SKM-1 treated with dmso at 0.1 percent for 144 hours (cell line): ENCODE measurements at regions not wholly inside any gene's neighbourhood (a gene's known extent, or its start where the extent isn't known, plus 50 kb on each side); places are given as distances from the start of the nearest gene placed in this dataset.

Experiments
- DNase-seq: peaks from one replicate; lab custom pipeline; 2025; ENCODE audit not compliant: unreplicated experiment; lab: John Stamatoyannopoulos, UW

DNA sequence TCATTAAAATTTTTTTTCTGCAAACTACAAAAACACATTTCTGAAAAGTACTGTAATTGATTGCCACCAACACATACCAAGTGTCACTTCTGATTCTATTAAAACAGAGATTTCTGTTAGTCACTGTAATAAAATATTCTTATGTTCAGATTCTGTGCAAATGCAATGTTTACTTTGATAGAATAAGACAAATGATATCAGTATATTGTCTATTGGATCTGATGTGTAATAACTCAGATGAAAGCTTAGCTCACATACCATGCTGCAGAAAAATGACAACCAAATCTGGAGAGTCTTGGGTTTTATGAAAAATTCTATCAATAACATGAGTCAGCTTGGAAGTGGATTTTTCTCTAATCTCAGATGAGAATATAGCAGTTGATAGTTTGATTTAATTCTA lies 963.8 kb upstream of the B3GALT2 start:
- no peak for DNase-seq

DNA sequence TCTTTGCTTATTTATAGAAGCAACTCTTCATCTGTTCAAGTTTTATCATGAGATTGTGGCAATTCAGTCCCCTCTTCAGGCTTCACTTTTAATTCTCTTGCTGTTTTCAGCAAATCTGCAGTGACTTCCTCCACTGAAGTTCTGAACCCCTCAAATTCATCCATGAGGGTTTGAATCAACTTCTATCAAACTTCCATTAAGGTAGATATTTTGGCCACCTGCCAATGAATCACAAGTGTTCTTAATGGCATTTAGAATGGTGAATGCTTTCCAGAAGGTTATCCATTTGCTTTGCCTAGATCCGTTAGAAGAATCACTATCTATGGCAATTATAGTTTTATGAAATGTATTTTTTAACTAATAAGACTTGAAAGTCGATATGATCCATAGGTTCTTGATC lies 946.7 kb upstream of the B3GALT2 start:
- no peak for DNase-seq

DNA sequence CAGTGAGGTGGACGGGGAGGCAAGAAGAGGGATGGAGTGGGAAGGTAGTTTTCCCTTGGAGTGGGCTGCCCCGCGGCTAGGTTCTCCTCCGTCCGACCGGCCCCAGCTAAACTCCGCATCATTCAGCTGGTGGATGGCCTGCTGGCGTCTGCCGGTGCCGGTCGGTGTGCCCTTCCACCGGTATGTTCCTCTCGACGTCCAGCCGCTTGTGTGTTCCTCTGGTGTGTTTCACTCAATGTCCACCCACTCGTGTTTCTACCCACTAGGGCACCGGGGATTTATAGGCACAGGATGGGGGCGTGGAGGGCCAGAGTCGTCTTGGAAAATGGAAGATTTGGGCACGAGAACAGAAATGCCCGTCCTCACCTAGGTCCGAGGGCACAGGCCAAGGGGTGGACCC lies 931.7 kb upstream of the B3GALT2 start:
- DNase-seq = no peak

DNA sequence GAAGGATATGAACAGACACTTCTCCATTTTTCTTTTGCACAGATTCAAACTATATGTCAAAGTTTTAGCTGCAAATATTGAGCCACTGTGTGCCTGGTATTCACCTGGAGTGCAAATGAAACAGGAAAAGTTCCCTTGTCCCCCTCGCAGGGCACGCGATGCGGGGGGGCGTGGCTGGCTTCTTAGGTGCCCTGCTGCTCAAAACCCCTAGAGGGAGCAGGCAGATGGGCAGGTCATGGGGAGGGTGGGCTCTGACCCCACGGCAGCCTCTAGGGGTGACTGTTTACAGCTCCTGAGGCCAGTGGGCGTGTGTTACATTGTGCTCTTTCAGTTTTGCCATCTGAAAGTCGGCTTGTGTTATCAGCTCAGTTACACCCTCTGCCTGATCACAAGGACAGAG lies 931.2 kb upstream of the B3GALT2 start:
- no peak for DNase-seq

DNA sequence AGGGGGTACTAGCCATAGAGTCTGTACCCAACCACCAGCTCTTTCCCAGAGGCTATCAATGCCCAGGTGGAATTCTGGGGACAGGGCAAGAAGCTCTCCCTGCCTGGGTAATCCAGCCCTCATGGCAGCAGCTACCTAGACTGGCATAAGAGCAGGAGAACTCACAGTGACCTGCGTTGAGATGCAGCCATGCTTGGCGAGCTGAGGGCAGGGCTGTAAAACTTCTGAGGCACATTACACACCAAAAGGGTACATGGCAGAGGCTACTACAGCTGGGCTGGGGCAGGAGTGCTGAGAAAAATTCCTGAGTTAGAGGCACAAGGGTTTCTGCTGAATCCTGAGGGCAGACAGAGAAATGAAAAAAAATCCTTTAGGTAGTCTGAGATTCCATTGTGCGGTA lies 927.9 kb upstream of the B3GALT2 start:
- no peak for DNase-seq

DNA sequence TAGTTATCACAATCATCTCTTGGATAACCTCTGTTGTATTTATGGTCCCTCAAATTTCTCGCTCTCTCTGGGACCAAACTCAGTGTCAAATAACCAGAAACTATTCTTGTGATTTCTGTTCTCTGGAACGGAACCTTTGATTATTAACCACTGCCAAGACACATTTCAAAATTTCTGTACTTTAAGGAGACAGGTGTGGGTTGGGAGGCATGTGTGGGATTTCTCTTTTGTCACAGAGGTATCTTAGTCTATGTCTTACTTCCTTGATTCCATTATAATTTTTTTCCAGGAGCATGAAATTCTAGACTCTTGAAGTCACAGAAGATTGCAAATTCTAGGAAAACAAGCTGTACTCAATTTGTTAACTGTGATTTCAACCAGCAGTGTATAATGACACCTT lies 919.0 kb upstream of the B3GALT2 start:
- no peak for DNase-seq

DNA sequence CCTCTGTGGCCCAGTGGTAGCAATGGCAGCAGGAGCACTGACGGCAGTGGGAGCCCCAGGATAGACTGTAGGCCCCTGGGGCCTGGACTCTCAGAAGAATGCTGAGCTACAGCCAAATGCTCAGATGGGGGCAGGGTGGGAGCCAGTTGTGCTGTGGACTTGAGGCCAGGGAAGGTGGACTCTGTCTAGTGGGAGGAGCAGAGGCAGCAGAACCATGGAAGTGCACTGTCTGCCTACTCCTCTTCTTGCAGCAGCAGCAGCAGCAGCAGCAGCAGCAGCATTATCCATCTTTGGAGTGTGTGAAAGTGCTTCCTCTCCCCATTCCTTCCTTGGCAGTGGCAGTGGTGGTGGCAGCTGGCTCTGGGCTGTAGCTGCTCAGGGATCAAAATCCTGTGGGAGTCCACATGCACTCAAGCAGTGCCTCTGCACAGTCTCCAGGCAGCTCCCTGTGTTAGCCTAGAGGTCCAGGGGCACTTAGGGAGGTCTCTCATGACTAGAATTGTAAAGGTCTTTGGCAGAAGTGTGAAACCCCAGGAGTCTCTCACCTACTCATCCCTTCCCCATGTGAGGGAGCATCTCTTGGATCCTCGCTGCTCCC lies 917.9 kb upstream of the B3GALT2 start:
- no peak for DNase-seq

DNA sequence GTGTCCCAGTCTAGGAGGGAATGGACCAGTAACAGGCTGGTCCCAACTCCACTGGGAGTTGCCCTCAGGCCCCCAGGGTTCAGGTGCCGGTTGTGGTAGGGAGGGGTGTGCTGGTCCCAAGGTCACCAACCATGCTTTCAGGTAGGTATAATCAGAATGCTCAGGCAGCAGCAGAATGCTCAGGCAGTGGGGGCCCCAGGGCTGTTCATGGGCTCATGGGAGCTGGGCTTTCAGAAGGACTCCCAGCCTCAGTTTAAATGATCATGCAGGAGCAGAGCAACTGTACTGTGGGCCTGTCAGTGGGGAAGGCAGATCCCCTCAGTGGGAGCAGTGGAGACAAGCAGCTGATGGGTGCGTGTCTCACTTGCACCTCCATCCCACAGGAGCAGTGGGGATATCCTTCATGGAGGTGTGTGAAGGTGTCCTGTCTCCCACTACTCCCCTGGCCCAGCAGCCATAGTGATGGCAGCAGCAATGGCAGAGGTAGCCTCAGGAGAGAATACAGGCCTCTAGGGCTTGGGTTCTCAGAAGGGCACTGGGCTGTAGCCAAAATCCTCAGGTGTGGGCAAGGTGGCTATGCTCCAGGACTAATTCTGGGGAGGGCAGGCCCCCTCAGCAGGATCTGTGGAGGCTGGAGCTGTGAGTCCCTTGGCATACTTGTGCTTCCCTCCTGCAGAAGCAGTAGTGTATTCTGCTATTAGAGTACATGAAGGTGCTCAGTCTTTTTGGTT lies 917.3 kb upstream of the B3GALT2 start:
- DNase-seq = no peak

DNA sequence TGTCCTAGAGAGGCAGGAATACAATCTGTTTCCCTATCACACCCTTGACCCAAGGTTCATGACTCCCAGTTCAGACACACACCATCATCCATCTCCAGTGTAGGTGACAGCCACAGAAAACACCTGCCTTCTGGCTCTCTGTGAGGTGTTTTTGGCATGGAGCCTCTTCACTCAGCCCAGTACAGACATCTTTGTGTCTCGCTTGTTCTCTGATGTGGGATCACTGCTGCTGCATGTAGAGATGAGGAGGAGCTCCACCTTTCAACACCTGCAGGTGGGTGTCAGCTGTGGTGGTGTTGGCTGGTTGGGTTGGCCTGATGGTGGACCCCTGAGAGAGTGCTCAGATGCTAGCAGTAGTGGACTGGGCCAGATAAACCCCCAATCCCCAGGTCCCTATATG lies 916.7 kb upstream of the B3GALT2 start:
- DNase-seq = no peak

DNA sequence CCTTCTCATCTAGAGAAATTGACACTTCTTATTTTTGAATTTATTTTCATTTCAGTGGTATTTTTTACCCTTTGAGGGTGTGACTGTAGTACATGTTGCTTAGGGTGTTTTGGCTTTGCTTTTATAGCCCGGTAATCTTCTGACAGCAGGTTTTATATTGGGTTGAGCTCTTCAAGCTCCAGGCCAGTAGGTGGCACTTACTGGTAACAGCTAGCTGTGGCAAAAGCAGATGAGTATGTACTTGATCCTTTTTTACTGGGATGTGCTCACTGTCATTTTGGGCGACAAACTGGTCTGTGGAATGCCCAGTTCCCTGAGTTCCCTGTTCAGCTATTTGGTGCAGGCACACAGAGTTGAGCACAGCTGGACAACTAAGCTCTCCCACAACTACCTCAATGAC lies 916.2 kb upstream of the B3GALT2 start:
- no peak for DNase-seq

DNA sequence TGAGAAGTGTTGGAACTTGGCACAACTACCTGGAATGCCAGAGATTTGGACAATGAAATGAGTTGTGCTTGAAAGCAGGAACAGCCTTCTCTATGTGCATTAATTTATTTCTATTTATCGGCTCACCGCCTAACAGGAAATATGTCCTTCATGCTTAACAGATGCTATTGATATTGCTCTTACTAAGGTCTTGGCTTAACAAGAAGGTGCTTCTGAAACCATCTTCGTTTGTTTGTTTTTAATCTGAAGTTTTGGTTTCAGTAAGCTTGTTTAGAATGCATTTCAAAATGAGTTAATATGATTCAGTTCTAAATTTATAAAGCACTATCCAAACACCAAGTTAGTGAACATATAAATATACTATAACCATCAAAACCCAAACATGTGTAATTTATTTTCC lies 898.3 kb upstream of the B3GALT2 start:
- no peak for DNase-seq

DNA sequence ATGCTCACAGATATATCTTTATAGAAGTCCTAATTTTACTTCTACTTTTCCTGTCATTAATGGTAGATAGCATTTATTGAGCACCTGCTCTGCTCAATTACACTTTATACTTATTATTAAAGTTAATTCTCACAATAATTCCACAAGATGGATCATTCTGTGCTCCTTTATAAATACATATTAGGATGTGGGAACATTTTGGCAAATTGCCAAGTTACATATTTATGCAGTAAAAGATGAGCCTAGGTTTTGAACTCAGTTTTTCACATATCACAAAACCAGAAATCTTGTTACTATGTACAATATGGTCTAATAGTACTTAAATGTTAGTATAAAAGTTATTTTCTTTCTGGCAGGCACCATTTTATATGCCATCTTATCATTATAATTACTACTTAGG lies 895.0 kb upstream of the B3GALT2 start:
- no peak for DNase-seq

DNA sequence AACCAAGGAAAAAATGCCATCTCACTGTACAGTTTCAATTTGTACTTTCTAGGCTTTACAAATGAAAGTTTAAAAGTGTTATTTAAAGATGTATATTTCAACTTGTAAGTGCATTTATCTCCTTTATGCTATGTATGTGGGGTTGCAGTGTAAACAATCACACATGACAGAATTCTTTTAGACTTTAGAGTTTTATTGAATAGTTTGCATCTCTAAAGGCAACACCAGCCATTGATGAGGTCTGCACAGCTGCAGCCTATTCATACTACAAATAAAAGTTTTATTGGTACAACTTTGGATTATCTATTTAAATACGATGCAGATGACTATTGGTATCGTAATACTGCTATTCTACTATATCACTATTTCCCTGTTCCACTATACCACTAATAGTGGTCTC lies 894.4 kb upstream of the B3GALT2 start:
- no peak for DNase-seq

DNA sequence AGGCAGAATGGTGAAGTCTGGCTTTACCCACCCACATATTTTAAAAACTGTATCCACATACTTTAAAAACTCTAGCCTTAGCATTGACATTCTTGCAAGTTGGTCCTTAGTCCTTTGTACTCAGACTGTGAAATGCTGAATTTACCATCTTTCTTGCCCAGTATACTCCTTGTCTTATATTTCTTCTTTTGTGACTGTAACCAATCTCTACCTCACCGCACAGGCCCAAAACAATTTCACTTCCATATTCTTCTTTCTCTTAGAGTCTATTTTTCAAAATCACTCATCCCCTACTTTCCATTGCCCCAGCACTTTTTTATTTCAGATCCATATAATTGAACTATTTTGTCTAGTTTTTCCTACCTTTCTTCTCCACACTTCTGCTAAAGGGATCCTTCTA lies 892.4 kb upstream of the B3GALT2 start:
- DNase-seq = no peak

DNA sequence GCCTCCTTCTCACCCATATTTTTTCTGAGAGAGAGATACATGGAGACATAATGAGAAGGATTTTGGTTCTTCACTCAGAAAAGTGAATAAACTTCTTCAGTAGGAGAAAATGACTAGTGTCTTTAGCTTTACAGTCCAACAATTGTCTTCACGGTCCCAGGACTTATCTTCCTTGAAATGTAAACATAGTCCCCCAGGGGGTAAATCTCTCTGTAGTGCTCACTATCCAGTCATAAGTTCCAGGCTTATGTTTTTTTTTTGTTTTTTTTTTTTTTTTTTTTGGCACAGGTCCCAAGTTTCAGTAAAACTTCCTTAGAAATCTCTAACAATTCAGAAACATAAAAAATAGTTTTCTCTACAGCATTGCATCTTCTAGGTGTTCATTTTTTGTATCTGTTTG lies 890.2 kb upstream of the B3GALT2 start:
- DNase-seq = no peak

DNA sequence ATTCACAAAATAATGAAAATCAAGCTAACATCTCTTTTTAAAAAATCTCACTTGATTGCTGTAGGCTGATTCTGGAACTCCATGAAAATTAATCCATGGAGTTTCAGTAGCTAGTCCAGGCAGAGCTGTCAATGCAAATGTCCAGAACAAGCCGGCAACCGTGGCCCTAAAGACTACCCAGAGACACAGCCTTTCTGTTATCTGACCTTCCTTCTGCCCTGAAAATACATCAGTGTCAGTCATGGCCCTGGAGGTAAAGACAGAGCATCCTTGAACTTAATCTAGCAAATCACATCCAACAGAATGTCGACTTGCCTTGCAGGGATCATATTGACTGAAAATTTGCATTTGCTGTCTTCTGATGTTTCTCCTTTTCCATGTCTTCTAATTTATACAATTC lies 887.4 kb upstream of the B3GALT2 start:
- DNase-seq = no peak

DNA sequence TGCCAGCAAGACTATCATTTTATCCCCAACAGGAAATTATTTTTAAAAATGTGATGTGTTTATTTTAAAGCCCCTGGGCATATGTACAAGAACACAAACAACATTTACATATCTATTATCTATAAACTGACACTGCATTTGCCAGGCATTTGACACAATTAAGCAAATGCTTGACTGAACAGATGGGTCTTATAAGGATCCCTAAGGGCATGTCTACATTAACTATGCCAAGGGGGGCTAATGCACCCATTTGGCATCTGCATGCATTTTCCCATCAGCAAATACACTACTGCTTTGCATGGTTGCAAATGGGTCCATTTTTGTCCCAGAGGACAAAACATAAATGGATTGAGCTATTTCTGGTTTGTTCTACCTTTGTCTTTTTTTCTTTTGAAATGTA lies 884.8 kb upstream of the B3GALT2 start:
- DNase-seq = no peak

DNA sequence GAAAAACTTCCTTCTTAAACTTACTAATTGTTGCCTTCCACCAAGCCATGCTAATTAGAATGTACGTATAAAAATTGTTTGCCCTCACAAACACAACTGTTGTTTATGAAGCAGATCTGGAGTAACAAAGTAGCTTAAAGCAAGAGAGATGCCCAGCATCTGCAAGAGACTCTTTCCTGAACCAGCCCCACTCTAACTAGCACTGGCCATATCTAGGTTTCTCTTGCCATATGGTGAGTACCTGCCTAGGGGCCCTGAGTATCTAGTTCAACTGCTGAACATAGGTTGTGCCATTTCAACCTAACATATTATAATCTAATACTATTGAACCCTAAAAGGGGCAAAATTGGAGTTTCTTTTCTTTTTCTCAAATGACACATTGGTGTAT lies 883.4 kb upstream of the B3GALT2 start:
- no peak for DNase-seq

DNA sequence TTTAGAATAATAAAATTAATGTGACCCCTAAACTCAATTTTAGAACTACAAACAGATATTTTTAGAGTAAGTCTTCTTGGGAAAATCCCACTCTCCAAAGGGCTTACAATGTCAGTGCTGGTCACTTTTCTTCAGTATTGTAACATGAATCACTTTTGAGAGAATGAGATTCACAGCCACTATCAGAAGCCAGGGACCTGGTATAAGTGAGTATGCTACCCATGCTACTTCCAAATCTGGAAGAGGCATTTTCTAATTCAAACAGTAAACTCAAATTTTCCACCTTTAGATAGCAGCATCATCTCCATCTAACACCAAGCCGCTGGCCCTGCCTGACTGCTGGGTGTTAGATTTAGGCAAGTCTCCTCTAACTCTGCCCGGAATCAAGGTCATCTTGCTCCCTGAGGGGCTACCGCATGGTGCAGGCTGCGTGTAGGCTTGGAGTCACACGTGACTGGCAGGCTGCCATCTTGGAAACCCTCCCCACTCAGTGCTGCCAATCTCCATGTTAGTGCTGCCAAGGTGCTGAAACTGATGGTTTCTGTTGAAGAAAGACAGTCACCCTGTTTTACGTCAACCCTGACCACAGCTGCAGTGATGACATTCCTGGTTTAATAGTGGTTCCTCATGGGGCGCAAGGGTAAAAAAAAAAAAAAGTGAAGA lies 882.9 kb upstream of the B3GALT2 start:
- DNase-seq = peak; percentile 20

DNA sequence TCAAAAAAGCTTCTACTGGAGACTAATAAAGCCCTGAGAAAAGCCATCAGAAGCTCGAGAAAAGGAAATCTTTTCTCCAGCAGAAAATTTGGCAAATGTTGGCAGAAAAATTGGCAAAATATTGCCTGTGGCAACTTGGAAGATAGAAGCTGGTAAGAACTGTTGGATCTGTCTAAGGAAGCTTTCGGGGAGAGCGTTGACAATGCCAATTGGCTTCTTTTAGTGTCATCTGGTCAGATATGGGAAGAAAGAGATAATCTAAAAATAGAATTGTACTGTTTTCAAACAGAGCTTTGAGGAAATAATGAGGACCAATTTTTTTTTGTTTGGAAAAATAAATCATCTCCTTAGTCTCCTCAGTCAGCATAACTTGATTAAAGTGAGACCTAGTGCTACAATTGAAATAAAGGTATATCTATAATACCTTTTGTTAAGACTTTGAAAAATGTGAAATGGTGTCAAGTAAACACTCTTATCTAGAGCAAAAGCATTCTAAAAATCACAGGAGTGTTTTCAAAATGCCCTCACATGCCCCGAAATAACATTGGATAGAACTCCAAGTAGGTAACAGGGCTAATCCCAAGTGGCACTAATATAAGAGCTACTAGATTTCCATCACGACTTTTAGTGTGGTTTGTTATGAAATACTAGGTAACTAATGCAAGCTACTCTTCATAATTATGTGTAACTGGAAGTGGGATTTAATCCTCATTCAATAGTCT lies 882.2 kb upstream of the B3GALT2 start:
- no peak for DNase-seq

DNA sequence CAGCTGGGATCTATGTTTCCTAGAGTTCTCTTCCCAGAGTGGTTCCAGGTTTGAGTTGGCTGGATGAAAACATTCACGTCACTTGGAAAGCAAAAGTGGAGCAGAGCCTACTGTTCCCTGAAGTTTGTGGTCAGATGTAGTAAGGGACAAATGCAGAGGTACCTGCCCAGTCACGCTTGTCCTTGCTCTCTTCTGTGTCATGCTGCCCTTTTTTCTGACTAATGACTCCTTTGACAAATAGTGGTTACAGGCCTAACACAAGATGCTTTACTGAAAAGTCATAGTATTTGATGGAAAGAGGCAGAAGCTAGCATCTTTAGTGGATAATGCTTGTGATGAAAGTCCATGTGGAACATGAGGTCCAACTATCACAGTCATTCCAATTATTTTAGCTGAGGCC lies 881.4 kb upstream of the B3GALT2 start:
- no peak for DNase-seq

DNA sequence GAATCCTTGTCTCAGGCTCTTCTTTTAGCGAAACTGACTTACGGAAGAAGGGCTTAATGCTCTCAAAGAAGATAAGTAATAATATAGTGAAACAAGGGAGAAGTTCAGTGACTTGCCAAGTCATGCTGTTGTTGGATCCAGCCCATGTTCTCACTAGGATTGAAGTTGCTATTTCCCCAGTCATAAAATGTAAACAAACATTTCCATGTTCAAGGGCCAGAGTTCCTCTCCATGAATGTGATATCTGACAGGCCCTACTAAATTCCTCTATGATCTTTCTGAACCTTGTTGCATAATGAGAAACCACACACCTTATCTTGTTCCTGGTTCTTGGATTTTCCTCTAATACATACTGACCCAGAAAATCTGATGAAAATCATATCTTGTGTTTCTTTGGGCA lies 876.5 kb upstream of the B3GALT2 start:
- no peak for DNase-seq
